ENCODE measurements at regions not wholly inside any gene's neighbourhood (a gene's known extent, or its start where the extent isn't known, plus 50 kb on each side); places are given as distances from the start of the nearest gene placed in this dataset.

- no peak for TF ChIP-seq POLR2A (IDR thresholded peaks at IDR 0.05)
- no peak for TF ChIP-seq CTCF (IDR thresholded peaks at IDR 0.05)
- H3K27me3 ChIP-seq: no peaks in the 10 kb centered on the region
- no peak overlapping the region for H3K27ac ChIP-seq
- H3K4me1 ChIP-seq (replicated peaks in 1 of 2): peaks cover 0 to 15% of the 10 kb centered on the region in 2 donors
- H3K36me3 ChIP-seq (replicated peaks in 1 of 2): no peaks in the 10 kb centered on the region
- H3K9me3 ChIP-seq (replicated peaks in 1 of 3): no peaks in the 10 kb centered on the region
- no peak overlapping the region for H3K4me3 ChIP-seq
- 0 to 13% (median 8%) methylated on average over 1 of the region's 1 CpG for WGBS, 4 donors
- intact Hi-C loops (cut with DNase I): no loop called here
- DNase-seq: peak in 3 of 7 donors; percentile 7 to 20 (median 19)
Observed at GRCh38 chr4:20043991-20044390, 207.7 kb upstream of the SLIT2 start.

- Histone ChIP-seq H3K4me3 (no peak overlapping the region), H3K36me3 (replicated peaks in 1 of 2) (no peaks in the 10 kb centered on the region), H3K9me3 (replicated peaks in 1 of 3) (no peaks in the 10 kb centered on the region), H3K27me3 (no peaks in the 10 kb centered on the region), H3K27ac (no peak overlapping the region), H3K4me1 (replicated peaks in 1 of 2) (peaks cover 0 to 15% of the 10 kb centered on the region in 2 donors)
- TF ChIP-seq POLR2A (IDR thresholded peaks at IDR 0.05) (no peak), CTCF (IDR thresholded peaks at IDR 0.05) (no peak)
- DNase-seq: no peak
- WGBS, 4 donors: 74 to 89% (median 81%) methylated on average over 4 of the region's 4 CpGs
- intact Hi-C loops (cut with DNase I): no loop called here
Observed at GRCh38 chr4:20042769-20043168, 208.9 kb upstream of the SLIT2 start.

GRCh38 chr4:20041839-20042407, 209.8 kb upstream of the SLIT2 start:
- no peaks in the 10 kb centered on the region for H3K9me3 ChIP-seq (replicated peaks in 1 of 3)
- intact Hi-C loops (cut with DNase I): no loop called here
- no peak overlapping the region for H3K27ac ChIP-seq
- WGBS, 4 donors: 86 to 93% (median 90%) methylated on average over 2 of the region's 2 CpGs
- no peaks in the 10 kb centered on the region for H3K36me3 ChIP-seq (replicated peaks in 1 of 2)
- peaks cover 0 to 15% of the 10 kb centered on the region in 2 donors for H3K4me1 ChIP-seq (replicated peaks in 1 of 2)
- H3K27me3 ChIP-seq: no peaks in the 10 kb centered on the region
- TF ChIP-seq POLR2A (IDR thresholded peaks at IDR 0.05): no peak
- no peak for TF ChIP-seq CTCF (IDR thresholded peaks at IDR 0.05)
- no peak overlapping the region for H3K4me3 ChIP-seq
- DNase-seq: no peak

- no peaks in the 10 kb centered on the region for H3K27me3 ChIP-seq
- WGBS, 4 donors: 62 to 82% (median 67%) methylated on average over 3 of the region's 3 CpGs
Observed at GRCh38 chr4:20037745-20038144, 214.0 kb upstream of the SLIT2 start.

More at GRCh38 chr4:20037745-20038144, 214.0 kb upstream of the SLIT2 start:
- no peaks in the 10 kb centered on the region for H3K4me1 ChIP-seq (replicated peaks in 1 of 2)
- DNase-seq: no peak
- H3K4me3 ChIP-seq: no peak overlapping the region
- H3K36me3 ChIP-seq (replicated peaks in 1 of 2): no peaks in the 10 kb centered on the region
- H3K9me3 ChIP-seq (replicated peaks in 1 of 3): no peaks in the 10 kb centered on the region
- intact Hi-C loops (cut with DNase I): no loop called here
- no peak overlapping the region for H3K27ac ChIP-seq
- TF ChIP-seq CTCF (IDR thresholded peaks at IDR 0.05): no peak
- no peak for TF ChIP-seq POLR2A (IDR thresholded peaks at IDR 0.05)

All from adrenal gland (tissue), 9 donors.